NCI-H1048 (cell line): ENCODE measurements at regions not wholly inside any gene's neighbourhood (a gene's known extent, or its start where the extent isn't known, plus 50 kb on each side); places are given as distances from the start of the nearest gene placed in this dataset.
"Not testable (repeated sequence)": the region's sequence is repeated elsewhere in the genome, so short reads cannot be mapped to it uniquely, and the experiment has no call there.

Experiments used
- DNase-seq: peaks from one replicate; lab custom pipeline; 2025; lab: John Stamatoyannopoulos, UW

- no peak for DNase-seq
Observed at GRCh38 chr7:115789901-115790300, 240.7 kb downstream of the TFEC start.

- DNase-seq: not testable (repeated sequence)
Observed at GRCh38 chr7:115789473-115789872, 241.1 kb downstream of the TFEC start.

GRCh38 chr7:115782696-115783490 lies 247.7 kb downstream of the TFEC start:
- no peak for DNase-seq

- DNase-seq: no peak
Observed at GRCh38 chr7:115779561-115779960, 251.0 kb downstream of the TFEC start.

- no peak for DNase-seq
Observed at GRCh38 chr7:115775981-115776380, 254.6 kb downstream of the TFEC start.

- no peak for DNase-seq
Observed at GRCh38 chr7:115763347-115763746, 267.2 kb downstream of the TFEC start.

GRCh38 chr7:115758025-115758424 lies 272.5 kb downstream of the TFEC start:
- no peak for DNase-seq

- no peak for DNase-seq
Observed at GRCh38 chr7:115754226-115754625, 276.3 kb downstream of the TFEC start.

- no peak for DNase-seq
Observed at GRCh38 chr7:115749924-115750323, 280.6 kb downstream of the TFEC start.

GRCh38 chr7:115748123-115748738 lies 282.3 kb downstream of the TFEC start:
- no peak for DNase-seq

GRCh38 chr7:115747174-115747573 lies 283.4 kb downstream of the TFEC start:
- no peak for DNase-seq

GRCh38 chr7:115740043-115740442 lies 290.5 kb downstream of the TFEC start:
- no peak for DNase-seq

- no peak for DNase-seq
Observed at GRCh38 chr7:115734641-115735040, 295.9 kb downstream of the TFEC start.

GRCh38 chr7:115731796-115732471 lies 298.6 kb downstream of the TFEC start:
- DNase-seq: no peak

GRCh38 chr7:115728518-115728917 lies 302.0 kb downstream of the TFEC start:
- DNase-seq: no peak

- no peak for DNase-seq
Observed at GRCh38 chr7:115724400-115725056, 306.0 kb downstream of the TFEC start.

- no peak for DNase-seq
Observed at GRCh38 chr7:115722302-115722977, 308.1 kb downstream of the TFEC start.

GRCh38 chr7:115721293-115722217 lies 309.0 kb downstream of the TFEC start:
- DNase-seq: no peak

GRCh38 chr7:115719963-115720362 lies 310.6 kb downstream of the TFEC start:
- DNase-seq: no peak

GRCh38 chr7:115709664-115710063 lies 320.9 kb downstream of the TFEC start:
- DNase-seq: no peak

- DNase-seq: no peak
Observed at GRCh38 chr7:115708013-115708341, 322.6 kb downstream of the TFEC start.
